Naive thymus-derived CD4-positive, alpha-beta T cell (primary cell): ENCODE measurements at regions not wholly inside any gene's neighbourhood (a gene's known extent, or its start where the extent isn't known, plus 50 kb on each side); places are given as distances from the start of the nearest gene placed in this dataset.
A peak's percentile ranks its signal among the peaks of the same experiment; 100 is the strongest.

Experiments used
- ATAC-seq: fragments of 150-1000 bp; cut with Tn5 transposase; 2 replicates; pipeline ENCODE4 v1.10.0; 2021; ENCODE audit warnings: mild to moderate bottlenecking, moderate library complexity
- CTCF ChIA-PET: fragments of 350-600 bp; sonication (Branson Sonifier 250); formaldehyde crosslinking; loops from one replicate; lab custom pipeline; 2021; ENCODE audit warnings: antibody characterized with exemption; lab: Charles Lee
- POLR2A ChIA-PET: fragments of 350-600 bp; sonication (Branson Sonifier 250); formaldehyde crosslinking; loops from one replicate; lab custom pipeline; 2021; ENCODE audit warnings: antibody characterized with exemption, inconsistent platforms; lab: Charles Lee
- DNase-seq, 9 donors: peaks; one replicate each; pipeline versions ENCODE4 v3.0.0 to v3.0.0-alpha.2; 2020 to 2022; ENCODE audit warnings: mixed read lengths in 1 of 9
- H3K27ac ChIP-seq: one replicate; pipeline ENCODE4 v1.7.0; 2013; ENCODE audit warnings: mild to moderate bottlenecking, low read depth, low read length, moderate library complexity
- H3K27me3 ChIP-seq, 2 donors: one replicate each; pipeline ENCODE4 v1.7.0; 2013; ENCODE audit warnings: low read length in 2 of 2, mild to moderate bottlenecking in 2 of 2, moderate library complexity in 2 of 2; ENCODE audit not compliant: control insufficient read depth in 2 of 2, insufficient read depth in 2 of 2
- H3K36me3 ChIP-seq, 3 experiments: 1 replicate in 2 of 3; 2 replicates in 1 of 3; pipeline ENCODE4 v1.7.0; 2013; ENCODE audit warnings: low read length in 3 of 3, mild to moderate bottlenecking in 3 of 3, moderate library complexity in 1 of 3; ENCODE audit not compliant: insufficient read depth in 3 of 3, control insufficient read depth in 2 of 3
- H3K4me1 ChIP-seq, 2 donors: one replicate each; pipeline ENCODE4 v1.7.0; 2013; ENCODE audit warnings: low read length in 2 of 2, mild to moderate bottlenecking in 2 of 2, moderate library complexity in 1 of 2; ENCODE audit not compliant: control insufficient read depth in 2 of 2, insufficient read depth in 2 of 2
- H3K4me3 ChIP-seq: 2 replicates; pipeline ENCODE4 v1.7.0; 2013; ENCODE audit warnings: mild to moderate bottlenecking, low read length
- H3K9me3 ChIP-seq, 3 experiments: 1 replicate in 2 of 3; 2 replicates in 1 of 3; pipeline ENCODE4 v1.7.0; 2013; ENCODE audit warnings: low read length in 3 of 3; ENCODE audit not compliant: control insufficient read depth in 2 of 3
- H3K27ac Mint-ChIP-seq, 9 donors: one replicate each; pipeline ENCODE4 v1.8.0; 2020 to 2022; ENCODE audit warnings: mixed read lengths in 9 of 9, mild to moderate bottlenecking in 8 of 9, moderate library complexity in 5 of 9, inconsistent platforms in 2 of 9
- H3K27me3 Mint-ChIP-seq, 5 donors: one replicate each; pipeline ENCODE4 v1.8.0; 2021 to 2022; ENCODE audit warnings: mixed read lengths in 5 of 5, mild to moderate bottlenecking in 1 of 5
- H3K36me3 Mint-ChIP-seq, 5 donors: one replicate each; pipeline ENCODE4 v1.8.0; 2020 to 2022; ENCODE audit warnings: mixed read lengths in 5 of 5, mild to moderate bottlenecking in 3 of 5, inconsistent platforms in 1 of 5
- H3K4me1 Mint-ChIP-seq, 7 donors: one replicate each; pipeline ENCODE4 v1.8.0; 2020 to 2022; ENCODE audit warnings: mixed read lengths in 7 of 7, mild to moderate bottlenecking in 3 of 7, inconsistent platforms in 1 of 7
- H3K4me3 Mint-ChIP-seq, 10 donors: one replicate each; pipeline ENCODE4 v1.8.0; 2020 to 2022; ENCODE audit warnings: mild to moderate bottlenecking in 10 of 10, mixed read lengths in 10 of 10, moderate library complexity in 6 of 10, inconsistent platforms in 2 of 10
- H3K9me3 Mint-ChIP-seq, 11 donors: one replicate each; pipeline ENCODE4 v1.8.0; 2020 to 2022; ENCODE audit warnings: mixed read lengths in 11 of 11, mild to moderate bottlenecking in 4 of 11, inconsistent platforms in 1 of 11, moderate library complexity in 1 of 11
- intact Hi-C, 2 donors: fragments of 100-400 bp; cut with micrococcal nuclease; formaldehyde crosslinking; loops; one replicate each; pipeline ENCODE4 v1.15.1; 2023

DNA sequence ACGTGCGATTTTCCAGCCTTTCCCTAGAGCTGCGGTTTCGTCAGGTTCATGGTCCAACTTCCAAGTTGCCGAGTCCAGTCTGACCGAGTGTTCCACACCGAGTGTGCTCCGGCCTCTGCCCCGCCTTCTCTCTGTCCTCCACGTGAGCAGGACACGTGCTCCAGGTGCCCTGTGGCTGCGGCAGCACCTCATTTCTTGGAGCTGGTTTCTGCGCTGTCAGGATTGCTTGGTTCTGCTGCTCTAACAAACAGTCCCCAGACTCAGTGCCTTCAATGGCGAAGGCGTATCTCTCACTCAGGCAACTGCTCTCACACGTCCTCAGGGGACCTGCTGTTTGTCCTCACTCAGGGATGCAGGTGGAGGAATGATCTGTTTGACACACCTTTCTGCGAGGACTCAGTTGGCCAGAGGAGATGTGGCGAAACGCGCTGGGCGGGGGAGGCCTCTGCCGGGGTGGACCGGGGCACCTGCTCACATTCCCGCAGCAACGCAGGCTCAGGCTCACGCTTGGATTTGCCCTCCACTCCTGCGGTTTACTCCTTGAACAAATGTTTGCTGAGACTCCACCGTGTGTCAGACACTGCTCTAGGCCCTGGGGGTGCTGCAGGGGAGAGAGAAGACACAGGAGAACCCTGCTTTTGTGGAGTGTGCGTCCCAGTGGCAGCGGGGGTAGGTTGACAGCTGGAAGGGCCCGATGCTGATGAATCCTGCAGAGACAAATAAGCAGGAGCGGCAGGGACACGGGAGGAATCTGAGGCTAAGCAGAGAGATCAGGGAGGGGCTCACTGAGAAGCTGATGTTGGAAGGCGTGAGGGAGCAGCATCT, 63.4 kb upstream of the FBRSL1 start:
- no peak overlapping the region for H3K27ac ChIP-seq
- peaks cover 0 to 7% (median 0%) of the 10 kb centered on the region in 11 donors for H3K9me3 Mint-ChIP-seq
- H3K36me3 ChIP-seq = no peaks in the 10 kb centered on the region
- no peaks in the 10 kb centered on the region for H3K27me3 ChIP-seq
- no peaks in the 10 kb centered on the region for H3K9me3 ChIP-seq
- ATAC-seq (no peak), DNase-seq (no peak)
- peaks cover 15 to 45% (median 29%) of the 10 kb centered on the region in 7 donors for H3K4me1 Mint-ChIP-seq
- peak overlapping the region in 4 of 9 donors; percentile 6 to 79 (median 59) for H3K27ac Mint-ChIP-seq
- no peak overlapping the region for H3K4me3 ChIP-seq
- intact Hi-C loops = no loop called here
- peaks cover 0 to 6% (median 0%) of the 10 kb centered on the region in 5 donors for H3K27me3 Mint-ChIP-seq
- peaks cover 0 to 2% (median 0%) of the 10 kb centered on the region in 5 donors for H3K36me3 Mint-ChIP-seq
- no peak overlapping the region for H3K4me3 Mint-ChIP-seq
- ChIA-PET CTCF (no interaction called here), POLR2A (interaction anchor here (1.0 to 1.4 kb wide), 2 partner anchors 43 to 52 kb away, joined by 4 read pairs; no protein-coding TSS in a partner anchor)
- H3K4me1 ChIP-seq = peaks cover 11 to 19% of the 10 kb centered on the region in 2 donors

DNA sequence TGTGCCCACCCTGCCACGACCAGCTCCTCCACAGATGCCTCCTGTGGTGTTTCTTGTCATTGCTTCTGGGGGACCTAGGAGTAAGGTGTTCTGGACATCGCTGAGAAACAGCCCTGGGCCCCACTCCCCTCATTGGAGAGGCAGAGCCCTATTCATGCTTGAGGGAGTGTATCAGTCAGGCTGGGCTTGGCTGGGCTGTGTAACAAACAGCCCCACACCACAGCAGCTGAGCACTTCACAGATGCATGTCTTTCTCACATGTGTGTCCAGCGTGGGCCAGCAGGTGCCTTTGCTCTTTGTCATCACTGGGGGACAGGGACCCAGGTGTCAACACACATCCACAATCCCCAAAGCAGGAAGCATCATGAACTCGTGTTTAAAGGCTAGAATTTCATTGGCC, 65.1 kb upstream of the FBRSL1 start:
- intact Hi-C loops = no loop called here
- Histone ChIP-seq H3K9me3 (no peaks in the 10 kb centered on the region), H3K36me3 (no peaks in the 10 kb centered on the region), H3K4me1 (peaks cover under 1 to 3% of the 10 kb centered on the region in 2 donors), H3K27me3 (no peaks in the 10 kb centered on the region), H3K4me3 (no peak overlapping the region), H3K27ac (no peak overlapping the region)
- H3K4me1 Mint-ChIP-seq = peaks cover 8 to 32% (median 20%) of the 10 kb centered on the region in 7 donors
- no peak overlapping the region for H3K4me3 Mint-ChIP-seq
- ChIA-PET CTCF (interaction anchor here (0.7 kb wide), 1 partner anchor 10 kb away, joined by 3 read pairs; no protein-coding TSS in a partner anchor), POLR2A (no interaction called here)
- peaks cover 0 to 7% (median 0%) of the 10 kb centered on the region in 11 donors for H3K9me3 Mint-ChIP-seq
- peaks cover 0 to 2% (median 0%) of the 10 kb centered on the region in 5 donors for H3K36me3 Mint-ChIP-seq
- DNase-seq (no peak), ATAC-seq (no peak)
- H3K27ac Mint-ChIP-seq = peak overlapping the region in 2 of 9 donors; percentile 29 to 74
- peaks cover 0 to 11% (median 0%) of the 10 kb centered on the region in 5 donors for H3K27me3 Mint-ChIP-seq

- peak overlapping the region in 1 of 10 donors; percentile 20 for H3K4me3 Mint-ChIP-seq
- no peak for ATAC-seq
- POLR2A ChIA-PET = no interaction called here
Observed at GRCh38 chr12:132423820-132424645, 65.9 kb upstream of the FBRSL1 start.

GRCh38 chr12:132423251-132423819, 66.6 kb upstream of the FBRSL1 start:
- no peaks in the 10 kb centered on the region for H3K4me1 ChIP-seq
- H3K4me3 Mint-ChIP-seq = peak overlapping the region in 2 of 10 donors; percentile 20 to 32
- H3K9me3 ChIP-seq = no peaks in the 10 kb centered on the region
- no peaks in the 10 kb centered on the region for H3K27me3 ChIP-seq
- peaks cover 0 to 2% (median 0%) of the 10 kb centered on the region in 5 donors for H3K36me3 Mint-ChIP-seq
- DNase-seq (no peak), ATAC-seq (peak; percentile 52)
- no peak overlapping the region for H3K27ac ChIP-seq
- peaks cover 2 to 24% (median 16%) of the 10 kb centered on the region in 7 donors for H3K4me1 Mint-ChIP-seq
- ChIA-PET POLR2A (no interaction called here), CTCF (interaction anchor here (0.7 kb wide), 1 partner anchor 204 kb away, joined by 4 read pairs; no protein-coding TSS in a partner anchor)
- no peak overlapping the region for H3K4me3 ChIP-seq
- peaks cover 0 to 7% (median 0%) of the 10 kb centered on the region in 11 donors for H3K9me3 Mint-ChIP-seq
- peak overlapping the region in 1 of 9 donors; percentile 3 for H3K27ac Mint-ChIP-seq
- intact Hi-C loops = no loop called here
- H3K36me3 ChIP-seq = no peaks in the 10 kb centered on the region
- peaks cover 0 to 18% (median 0%) of the 10 kb centered on the region in 5 donors for H3K27me3 Mint-ChIP-seq

More at GRCh38 chr12:132423820-132424645, 65.9 kb upstream of the FBRSL1 start:
- Histone ChIP-seq H3K9me3 (no peaks in the 10 kb centered on the region), H3K27ac (no peak overlapping the region), H3K4me3 (no peak overlapping the region), H3K27me3 (no peaks in the 10 kb centered on the region), H3K36me3 (no peaks in the 10 kb centered on the region), H3K4me1 (no peaks in the 10 kb centered on the region)
- peaks cover 0 to 2% (median 0%) of the 10 kb centered on the region in 5 donors for H3K36me3 Mint-ChIP-seq
- intact Hi-C loops = no loop called here
- no peak overlapping the region for H3K27ac Mint-ChIP-seq
- peaks cover 0 to 15% (median 0%) of the 10 kb centered on the region in 5 donors for H3K27me3 Mint-ChIP-seq
- DNase-seq = no peak
- CTCF ChIA-PET = no interaction called here
- peaks cover 0 to 7% (median 0%) of the 10 kb centered on the region in 11 donors for H3K9me3 Mint-ChIP-seq
- peaks cover 3 to 28% (median 17%) of the 10 kb centered on the region in 7 donors for H3K4me1 Mint-ChIP-seq

DNA sequence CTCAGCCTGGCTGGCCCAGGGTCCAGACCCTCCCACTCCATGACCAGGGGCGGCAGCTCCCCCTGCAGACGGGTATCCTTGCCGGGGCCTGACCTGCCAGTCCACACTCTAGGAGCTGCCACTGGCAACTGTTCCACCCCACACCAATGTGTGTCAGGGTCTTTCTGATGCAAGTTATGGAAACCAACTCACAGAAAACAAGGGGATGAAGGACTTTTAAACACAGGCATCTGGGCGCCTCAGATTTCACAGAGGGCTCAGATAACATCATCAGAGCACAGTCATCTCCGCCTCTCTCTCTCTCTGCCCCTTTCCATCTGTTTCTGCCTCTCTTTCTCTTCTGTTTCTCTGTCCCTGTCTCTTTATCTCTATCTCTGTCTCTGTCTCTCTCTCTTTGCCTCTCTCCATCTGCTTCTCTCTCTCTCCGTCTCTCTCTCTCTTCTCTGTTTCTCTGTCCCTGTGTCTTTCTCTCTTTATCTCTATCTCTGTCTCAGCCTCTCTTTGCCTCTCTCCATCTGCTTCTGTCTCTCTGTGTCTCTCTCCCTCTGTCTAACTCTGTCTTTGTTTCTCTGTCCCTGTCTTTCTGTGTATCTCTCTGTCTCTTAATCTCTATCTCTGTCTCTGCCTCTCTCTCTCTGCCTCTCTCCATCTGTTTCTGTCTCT, 67.4 kb upstream of the FBRSL1 start:
- H3K4me1 Mint-ChIP-seq = peaks cover 2 to 20% (median 12%) of the 10 kb centered on the region in 7 donors
- H3K27me3 ChIP-seq = no peaks in the 10 kb centered on the region
- H3K27me3 Mint-ChIP-seq = peaks cover 0 to 19% (median 0%) of the 10 kb centered on the region in 5 donors
- CTCF ChIA-PET = no interaction called here
- POLR2A ChIA-PET = no interaction called here
- peak overlapping the region in 6 of 9 donors; percentile 0 to 78 (median 16) for H3K27ac Mint-ChIP-seq
- H3K4me3 ChIP-seq = no peak overlapping the region
- H3K36me3 Mint-ChIP-seq = peaks cover 0 to 2% (median 0%) of the 10 kb centered on the region in 5 donors
- no peaks in the 10 kb centered on the region for H3K9me3 ChIP-seq
- DNase-seq (no peak), ATAC-seq (peak; percentile 34)
- H3K4me1 ChIP-seq = no peaks in the 10 kb centered on the region
- no peaks in the 10 kb centered on the region for H3K36me3 ChIP-seq
- intact Hi-C loops = no loop called here
- no peak overlapping the region for H3K27ac ChIP-seq
- H3K9me3 Mint-ChIP-seq = peaks cover 0 to 7% (median 0%) of the 10 kb centered on the region in 11 donors
- H3K4me3 Mint-ChIP-seq = peak overlapping the region in 1 of 10 donors; percentile 8

DNA sequence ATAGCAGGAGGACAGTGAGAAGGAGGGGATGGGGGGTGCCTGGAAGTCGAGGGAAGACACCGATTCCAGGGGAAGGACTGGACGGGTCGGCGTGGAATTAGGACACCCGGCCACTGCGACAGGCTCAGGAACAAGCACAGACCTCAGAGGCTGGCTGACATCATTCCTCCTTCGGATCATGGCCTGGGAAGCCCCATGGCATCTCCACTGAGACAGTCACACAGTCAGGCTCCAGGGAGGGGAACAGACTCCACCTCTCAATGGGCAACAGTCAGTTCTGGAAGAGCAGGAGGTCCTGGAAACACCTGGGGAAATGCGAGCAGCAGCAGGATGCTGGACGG, 67.9 kb upstream of the FBRSL1 start:
- no peak for DNase-seq
- Mint-ChIP-seq H3K9me3 (peaks cover 0 to 7% (median 0%) of the 10 kb centered on the region in 11 donors), H3K36me3 (peaks cover 0 to 2% (median 0%) of the 10 kb centered on the region in 5 donors), H3K27ac (peak overlapping the region in 1 of 9 donors; percentile 18), H3K4me3 (no peak overlapping the region), H3K27me3 (peaks cover 0 to 19% (median 0%) of the 10 kb centered on the region in 5 donors), H3K4me1 (peaks cover 2 to 20% (median 12%) of the 10 kb centered on the region in 7 donors)
- Histone ChIP-seq H3K36me3 (no peaks in the 10 kb centered on the region), H3K4me3 (no peak overlapping the region), H3K4me1 (no peaks in the 10 kb centered on the region), H3K9me3 (no peaks in the 10 kb centered on the region), H3K27ac (no peak overlapping the region), H3K27me3 (no peaks in the 10 kb centered on the region)
- ATAC-seq = no peak
- intact Hi-C loops = no loop called here
- CTCF ChIA-PET = no interaction called here
- POLR2A ChIA-PET = no interaction called here
